Spleen (tissue), 11 donors: ENCODE measurements at regions not wholly inside any gene's neighbourhood (a gene's known extent, or its start where the extent isn't known, plus 50 kb on each side); places are given as distances from the start of the nearest gene placed in this dataset.

Experiments used
- DNase-seq: peaks from one replicate; pipeline ENCODE4 v3.0.0-alpha.2; 2020
- H3K27ac ChIP-seq, 8 donors: fragments of 200-600 bp; sonication (generic) in 7 of 8; 1 replicate in 4 of 8; 2 replicates in 4 of 8; pipeline versions ENCODE4 v1.5.0 to v1.8.0; 2016 to 2021; ENCODE audit warnings: inconsistent platforms in 4 of 8, mild to moderate bottlenecking in 4 of 8, moderate library complexity in 1 of 8
- H3K27me3 ChIP-seq, 7 donors: fragments of 200-600 bp; sonication (generic) in 6 of 7; replicated peaks in 1 of 7; 1 replicate in 4 of 7; 2 replicates in 3 of 7; pipeline versions ENCODE4 v1.5.0 to v1.8.0; 2016 to 2021; ENCODE audit warnings: inconsistent platforms in 3 of 7, mild to moderate bottlenecking in 1 of 7
- H3K36me3 ChIP-seq, 6 donors: fragments of 200-600 bp; sonication (generic) in 5 of 6; 1 replicate in 4 of 6; 2 replicates in 2 of 6; pipeline versions ENCODE4 v1.5.0 to v1.8.0; 2016 to 2021; ENCODE audit warnings: inconsistent platforms in 2 of 6
- H3K4me1 ChIP-seq, 6 donors: fragments of 200-600 bp; sonication (generic) in 5 of 6; 1 replicate in 3 of 6; 2 replicates in 3 of 6; pipeline versions ENCODE4 v1.5.0 to v1.8.0; 2016 to 2021; ENCODE audit warnings: inconsistent platforms in 3 of 6
- H3K4me3 ChIP-seq, 8 donors: fragments of 200-600 bp; sonication (generic) in 7 of 8; 1 replicate in 4 of 8; 2 replicates in 4 of 8; pipeline versions ENCODE4 v1.5.0 to v1.8.0; 2016 to 2021; ENCODE audit warnings: inconsistent platforms in 4 of 8, mild to moderate bottlenecking in 4 of 8, moderate library complexity in 2 of 8
- H3K9me3 ChIP-seq, 8 donors: fragments of 200-600 bp; sonication (generic) in 7 of 8; 1 replicate in 4 of 8; 2 replicates in 4 of 8; pipeline versions ENCODE4 v1.5.0 to v1.8.0; 2016 to 2021; ENCODE audit warnings: inconsistent platforms in 4 of 8
- CTCF ChIP-seq, 11 experiments: fragments of 200-600 bp in 7 of 11; fragments of 450-650 bp in 4 of 11; sonication (generic) in 4 of 11; IDR thresholded peaks in 8 of 11; conservative IDR thresholded peaks in 3 of 11; 1 replicate in 7 of 11; 2 replicates in 4 of 11; pipeline versions ENCODE4 v1.4.0 to v1.8.0; 2016 to 2021; ENCODE audit warnings: antibody characterized with exemption in 11 of 11, inconsistent platforms in 4 of 11, mild to moderate bottlenecking in 1 of 11
- POLR2A ChIP-seq, 3 donors: fragments of 450-650 bp; IDR thresholded peaks; one replicate each; pipeline ENCODE4 v1.5.1; 2017; ENCODE audit warnings: antibody characterized with exemption in 3 of 3, mild to moderate bottlenecking in 1 of 3
- POLR2AphosphoS5 ChIP-seq, 3 donors: sonication (generic); formaldehyde crosslinking; IDR thresholded peaks; one replicate each; pipeline ENCODE4 v1.5.1; 2017; ENCODE audit warnings: antibody characterized with exemption in 3 of 3
- WGBS, 5 donors: extraction: QIAGEN DNeasy Blood & Tissue Kit in 3 of 5; methylation state at CpG; one replicate each; pipeline versions ENCODE4 v1.1.5 to v1.1.7; 2013 to 2018; 5-methylcytosine and 5-hydroxymethylcytosine counted together
- intact Hi-C: fragments of 100-400 bp; cut with DNase I; formaldehyde crosslinking; loops from one replicate; pipeline ENCODE4 v1.15.0; 2023; ENCODE audit warnings: low total_unique reads
- donor health status: healthy with polysubstance abuse.
- donor health status: DM: no; HTN: no; CAD: no; lungs with moderate emphysema.
- donor health status: DM: no; HTN: no; CAD: no.
- donor health status: Bipolar disorder and iron deficiency.
- donor health status: healthy.
- donor health status: DM: no; HTN: no; CAD: no.
- donor health status: DM: yes; HTN: yes; CAD: no.

GRCh38 chr20:60780388-60781025, 471.6 kb upstream of the CDH4 start:
- 54 to 64% (median 61%) methylated on average over 6 of the region's 6 CpGs for WGBS, 5 donors
- H3K36me3 ChIP-seq, result no peaks in the 10 kb centered on the region
- H3K27me3 ChIP-seq, result no peaks in the 10 kb centered on the region
- no peak overlapping the region for H3K4me3 ChIP-seq
- no peak for DNase-seq
- TF ChIP-seq POLR2A (IDR thresholded peaks at IDR 0.05), result no peak
- TF ChIP-seq POLR2AphosphoS5 (IDR thresholded peaks at IDR 0.05), result no peak
- TF ChIP-seq CTCF (IDR thresholded peaks at IDR 0.05 in 8 of 11, conservative IDR thresholded peaks at IDR 0.05 in 3 of 11), result no peak
- no peak overlapping the region for H3K27ac ChIP-seq
- H3K9me3 ChIP-seq, result peaks cover 0 to 13% (median 8%) of the 10 kb centered on the region in 8 donors
- peaks cover 0 to 3% (median 0%) of the 10 kb centered on the region in 6 donors for H3K4me1 ChIP-seq
- intact Hi-C loops, result no loop called here

- no peak for TF ChIP-seq POLR2AphosphoS5 (IDR thresholded peaks at IDR 0.05)
- TF ChIP-seq CTCF (IDR thresholded peaks at IDR 0.05 in 8 of 11, conservative IDR thresholded peaks at IDR 0.05 in 3 of 11), result no peak
- no peak for TF ChIP-seq POLR2A (IDR thresholded peaks at IDR 0.05)
- WGBS, 5 donors, result 81 to 89% (median 86%) methylated on average over 7 of the region's 7 CpGs
- Histone ChIP-seq H3K4me3 (no peak overlapping the region), H3K36me3 (no peaks in the 10 kb centered on the region), H3K9me3 (peaks cover 0 to 13% (median 8%) of the 10 kb centered on the region in 8 donors), H3K27ac (no peak overlapping the region), H3K4me1 (peaks cover 0 to 10% (median 0%) of the 10 kb centered on the region in 6 donors), H3K27me3 (no peaks in the 10 kb centered on the region)
- no peak for DNase-seq
- intact Hi-C loops, result no loop called here
Observed at GRCh38 chr20:60782959-60783625, 469.0 kb upstream of the CDH4 start.

GRCh38 chr20:60785301-60785700, 466.8 kb upstream of the CDH4 start:
- intact Hi-C loops, result no loop called here
- Histone ChIP-seq H3K9me3 (no peaks in the 10 kb centered on the region), H3K27me3 (no peaks in the 10 kb centered on the region), H3K4me1 (peaks cover 0 to 10% (median 0%) of the 10 kb centered on the region in 6 donors), H3K27ac (no peak overlapping the region), H3K4me3 (no peak overlapping the region), H3K36me3 (no peaks in the 10 kb centered on the region)
- no peak for DNase-seq
- TF ChIP-seq POLR2A (IDR thresholded peaks at IDR 0.05), result no peak
- WGBS, 5 donors, result 56 to 77% (median 62%) methylated on average over 1 of the region's 1 CpG

- 28 to 50% (median 44%) methylated on average over 7 of the region's 7 CpGs for WGBS, 5 donors
- intact Hi-C loops, result no loop called here
- DNase-seq, result no peak
- Histone ChIP-seq H3K4me3 (no peak overlapping the region), H3K27me3 (no peaks in the 10 kb centered on the region), H3K4me1 (peaks cover 0 to 10% (median 0%) of the 10 kb centered on the region in 6 donors), H3K9me3 (no peaks in the 10 kb centered on the region), H3K27ac (no peak overlapping the region), H3K36me3 (no peaks in the 10 kb centered on the region)
- TF ChIP-seq POLR2A (IDR thresholded peaks at IDR 0.05) (no peak), POLR2AphosphoS5 (IDR thresholded peaks at IDR 0.05) (peak in 1 of 3 donors; percentile 56), CTCF (IDR thresholded peaks at IDR 0.05 in 8 of 11, conservative IDR thresholded peaks at IDR 0.05 in 3 of 11) (peak in 1 of 11 experiments; percentile 6)
Observed at GRCh38 chr20:60785785-60786184, 466.3 kb upstream of the CDH4 start.
